HEK293 (cell line): ENCODE measurements at regions not wholly inside any gene's neighbourhood (a gene's known extent, or its start where the extent isn't known, plus 50 kb on each side); places are given as distances from the start of the nearest gene placed in this dataset.

Experiments used
- OVOL3 ChIP-seq: fragments of 450-650 bp; formaldehyde crosslinking; IDR thresholded peaks from 2 replicates; pipeline ENCODE4 v1.5.1; 2016; ENCODE audit warnings: missing biosample characterization, missing genetic modification characterization
- SP2 ChIP-seq: fragments of 450-650 bp; formaldehyde crosslinking; IDR thresholded peaks from 2 replicates; pipeline ENCODE4 v1.5.1; 2016; ENCODE audit warnings: missing biosample characterization, missing genetic modification characterization
- ZNF558 ChIP-seq: fragments of 450-650 bp; formaldehyde crosslinking; IDR thresholded peaks from 2 replicates; pipeline ENCODE4 v1.5.1; 2016; ENCODE audit warnings: missing biosample characterization, missing genetic modification characterization
- ZNF76 ChIP-seq: fragments of 450-650 bp; formaldehyde crosslinking; IDR thresholded peaks from 2 replicates; pipeline ENCODE4; 2016; ENCODE audit warnings: low read depth, missing biosample characterization, missing genetic modification characterization, borderline replicate concordance
- ZNF792 ChIP-seq: fragments of 450-650 bp; formaldehyde crosslinking; IDR thresholded peaks from 2 replicates; pipeline ENCODE4 v1.5.1; 2016; ENCODE audit warnings: missing biosample characterization, missing genetic modification characterization
- TF ChIP-seq, protein P1 (sequence below): fragments of 450-650 bp; formaldehyde crosslinking; IDR thresholded peaks from 2 replicates; pipeline ENCODE4 v1.5.1; 2016; ENCODE audit warnings: missing biosample characterization, missing genetic modification characterization
- TF ChIP-seq, protein P2 (sequence below): fragments of 450-650 bp; IDR thresholded peaks from 2 replicates; pipeline ENCODE4 v1.5.1; 2018; ENCODE audit warnings: missing biosample characterization, mild to moderate bottlenecking, missing genetic modification characterization

- TF ChIP-seq, protein P1, sequence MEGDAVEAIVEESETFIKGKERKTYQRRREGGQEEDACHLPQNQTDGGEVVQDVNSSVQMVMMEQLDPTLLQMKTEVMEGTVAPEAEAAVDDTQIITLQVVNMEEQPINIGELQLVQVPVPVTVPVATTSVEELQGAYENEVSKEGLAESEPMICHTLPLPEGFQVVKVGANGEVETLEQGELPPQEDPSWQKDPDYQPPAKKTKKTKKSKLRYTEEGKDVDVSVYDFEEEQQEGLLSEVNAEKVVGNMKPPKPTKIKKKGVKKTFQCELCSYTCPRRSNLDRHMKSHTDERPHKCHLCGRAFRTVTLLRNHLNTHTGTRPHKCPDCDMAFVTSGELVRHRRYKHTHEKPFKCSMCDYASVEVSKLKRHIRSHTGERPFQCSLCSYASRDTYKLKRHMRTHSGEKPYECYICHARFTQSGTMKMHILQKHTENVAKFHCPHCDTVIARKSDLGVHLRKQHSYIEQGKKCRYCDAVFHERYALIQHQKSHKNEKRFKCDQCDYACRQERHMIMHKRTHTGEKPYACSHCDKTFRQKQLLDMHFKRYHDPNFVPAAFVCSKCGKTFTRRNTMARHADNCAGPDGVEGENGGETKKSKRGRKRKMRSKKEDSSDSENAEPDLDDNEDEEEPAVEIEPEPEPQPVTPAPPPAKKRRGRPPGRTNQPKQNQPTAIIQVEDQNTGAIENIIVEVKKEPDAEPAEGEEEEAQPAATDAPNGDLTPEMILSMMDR (tag by site-specific recombination), result no peak
- TF ChIP-seq ZNF76 (no peak), ZNF792 (tag by site-specific recombination) (no peak), OVOL3 (tag by site-specific recombination) (no peak), ZNF558 (tag by site-specific recombination) (no peak), SP2 (no peak)
- TF ChIP-seq, protein P2, sequence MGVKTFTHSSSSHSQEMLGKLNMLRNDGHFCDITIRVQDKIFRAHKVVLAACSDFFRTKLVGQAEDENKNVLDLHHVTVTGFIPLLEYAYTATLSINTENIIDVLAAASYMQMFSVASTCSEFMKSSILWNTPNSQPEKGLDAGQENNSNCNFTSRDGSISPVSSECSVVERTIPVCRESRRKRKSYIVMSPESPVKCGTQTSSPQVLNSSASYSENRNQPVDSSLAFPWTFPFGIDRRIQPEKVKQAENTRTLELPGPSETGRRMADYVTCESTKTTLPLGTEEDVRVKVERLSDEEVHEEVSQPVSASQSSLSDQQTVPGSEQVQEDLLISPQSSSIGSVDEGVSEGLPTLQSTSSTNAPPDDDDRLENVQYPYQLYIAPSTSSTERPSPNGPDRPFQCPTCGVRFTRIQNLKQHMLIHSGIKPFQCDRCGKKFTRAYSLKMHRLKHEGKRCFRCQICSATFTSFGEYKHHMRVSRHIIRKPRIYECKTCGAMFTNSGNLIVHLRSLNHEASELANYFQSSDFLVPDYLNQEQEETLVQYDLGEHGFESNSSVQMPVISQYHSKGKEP (tag by site-specific recombination), result no peak
These were observed 127.8 kb upstream of the MVB12B start for GRCh38 chr9:126198854-126199253.
